Lower lobe of right lung (tissue), 2 donors: ENCODE measurements at regions not wholly inside any gene's neighbourhood (a gene's known extent, or its start where the extent isn't known, plus 50 kb on each side); places are given as distances from the start of the nearest gene placed in this dataset.

Experiments used
- ATAC-seq, 2 donors: fragments of 200-7000 bp; cut with Tn5 transposase; one replicate each; pipeline ENCODE4 v1.9.1; 2020 to 2022; ENCODE audit warnings: mild to moderate bottlenecking in 2 of 2, moderate library complexity in 2 of 2
- DNase-seq: peaks from one replicate; pipeline ENCODE4 v3.0.0-alpha.2; 2020
- H3K27ac ChIP-seq: fragments of 200-600 bp; one replicate; pipeline ENCODE4 v1.8.0; 2022
- H3K27me3 ChIP-seq: fragments of 200-600 bp; one replicate; pipeline ENCODE4 v1.8.0; 2022; ENCODE audit warnings: low read depth
- H3K36me3 ChIP-seq: fragments of 200-600 bp; one replicate; pipeline ENCODE4 v1.8.0; 2022; ENCODE audit warnings: mild to moderate bottlenecking
- H3K4me1 ChIP-seq: fragments of 200-600 bp; one replicate; pipeline ENCODE4 v1.8.0; 2022
- H3K4me3 ChIP-seq: fragments of 200-600 bp; one replicate; pipeline ENCODE4 v1.8.0; 2022; ENCODE audit warnings: mild to moderate bottlenecking
- H3K9me3 ChIP-seq: fragments of 200-600 bp; one replicate; pipeline ENCODE4 v1.8.0; 2022
- CTCF ChIP-seq: fragments of 200-600 bp; IDR thresholded peaks from one replicate; pipeline ENCODE4 v1.8.0; 2022; ENCODE audit warnings: antibody characterized with exemption, mild to moderate bottlenecking
- intact Hi-C: fragments of 100-400 bp; cut with DNase I; formaldehyde crosslinking; loops from one replicate; pipeline ENCODE4 v1.11.0; 2022
- donor health status: DM: no; HTN: yes; CAD: no; lungs with severe emphysema.

GRCh38 chr1:220326578-220326977, 54.3 kb upstream of the RAB3GAP2 start:
- DNase-seq (no peak), ATAC-seq (no peak)
- Histone ChIP-seq H3K27me3 (no peaks in the 10 kb centered on the region), H3K36me3 (no peaks in the 10 kb centered on the region), H3K4me1 (no peaks in the 10 kb centered on the region), H3K27ac (no peak overlapping the region), H3K9me3 (no peaks in the 10 kb centered on the region), H3K4me3 (no peak overlapping the region)
- no peak for TF ChIP-seq CTCF
- intact Hi-C loops: no loop called here

GRCh38 chr1:220325306-220325995, 53.2 kb upstream of the RAB3GAP2 start:
- DNase-seq: no peak
- no peaks in the 10 kb centered on the region for H3K9me3 ChIP-seq
- TF ChIP-seq CTCF: no peak
- no peaks in the 10 kb centered on the region for H3K27me3 ChIP-seq
- no peaks in the 10 kb centered on the region for H3K36me3 ChIP-seq
- no peak overlapping the region for H3K27ac ChIP-seq
- H3K4me1 ChIP-seq: no peaks in the 10 kb centered on the region
- no peak for ATAC-seq
- intact Hi-C loops: no loop called here
- no peak overlapping the region for H3K4me3 ChIP-seq

- H3K36me3 ChIP-seq: no peaks in the 10 kb centered on the region
- no peaks in the 10 kb centered on the region for H3K9me3 ChIP-seq
- no peaks in the 10 kb centered on the region for H3K27me3 ChIP-seq
- ATAC-seq: no peak
- intact Hi-C loops: no loop called here
- no peak for DNase-seq
- H3K4me3 ChIP-seq: no peak overlapping the region
- no peak for TF ChIP-seq CTCF
- H3K4me1 ChIP-seq: no peaks in the 10 kb centered on the region
- H3K27ac ChIP-seq: no peak overlapping the region
These were observed 51.5 kb upstream of the RAB3GAP2 start for GRCh38 chr1:220323717-220324116.

GRCh38 chr1:220322570-220322969, 50.3 kb upstream of the RAB3GAP2 start:
- Histone ChIP-seq H3K27ac (no peak overlapping the region), H3K27me3 (no peaks in the 10 kb centered on the region), H3K36me3 (no peaks in the 10 kb centered on the region), H3K9me3 (no peaks in the 10 kb centered on the region), H3K4me1 (no peaks in the 10 kb centered on the region), H3K4me3 (no peak overlapping the region)
- DNase-seq (no peak), ATAC-seq (no peak)
- no peak for TF ChIP-seq CTCF
- intact Hi-C loops: no loop called here
